ENCODE measurements at regions not wholly inside any gene's neighbourhood (a gene's known extent, or its start where the extent isn't known, plus 50 kb on each side); places are given as distances from the start of the nearest gene placed in this dataset.

- Histone ChIP-seq H3K27me3 (ENCODE audit: insufficient read depth, low read length) (no peaks in the 10 kb centered on the region), H3K79me2 (ENCODE audit: control insufficient read depth, insufficient read depth, low read length, unreplicated experiment) (no peaks in the 10 kb centered on the region), H2AFZ (ENCODE audit: low read length, unreplicated experiment) (no peak overlapping the region), H3K27ac (ENCODE audit: low read depth, low read length) (no peak overlapping the region), H3K4me1 (ENCODE audit: control insufficient read depth, insufficient read depth, low read length, unreplicated experiment) (peaks cover 21% of the 10 kb centered on the region), H3K36me3 (ENCODE audit: insufficient read depth, low read length) (no peaks in the 10 kb centered on the region), H3K4me3 (ENCODE audit: low read depth, low read length) (no peak overlapping the region)
Observed at GRCh38 chr16:88316941-88317612, 65.7 kb upstream of the ZNF469 start.

- H3K4me1 ChIP-seq (ENCODE audit: control insufficient read depth, insufficient read depth, low read length, unreplicated experiment), result peaks cover 21% of the 10 kb centered on the region
- H2AFZ ChIP-seq (ENCODE audit: low read length, unreplicated experiment), result peak overlapping the region; percentile 65
- H3K4me3 ChIP-seq (ENCODE audit: low read depth, low read length), result no peak overlapping the region
- H3K27ac ChIP-seq (ENCODE audit: low read depth, low read length), result no peak overlapping the region
- no peaks in the 10 kb centered on the region for H3K36me3 ChIP-seq (ENCODE audit: insufficient read depth, low read length)
- no peaks in the 10 kb centered on the region for H3K79me2 ChIP-seq (ENCODE audit: control insufficient read depth, insufficient read depth, low read length, unreplicated experiment)
- no peaks in the 10 kb centered on the region for H3K27me3 ChIP-seq (ENCODE audit: insufficient read depth, low read length)
Observed at GRCh38 chr16:88317613-88317965, 65.2 kb upstream of the ZNF469 start.

GRCh38 chr16:88318051-88318450 lies 64.7 kb upstream of the ZNF469 start:
- H3K79me2 ChIP-seq (ENCODE audit: control insufficient read depth, insufficient read depth, low read length, unreplicated experiment), result no peaks in the 10 kb centered on the region
- H2AFZ ChIP-seq (ENCODE audit: low read length, unreplicated experiment), result no peak overlapping the region
- H3K27ac ChIP-seq (ENCODE audit: low read depth, low read length), result no peak overlapping the region
- H3K36me3 ChIP-seq (ENCODE audit: insufficient read depth, low read length), result no peaks in the 10 kb centered on the region
- no peaks in the 10 kb centered on the region for H3K27me3 ChIP-seq (ENCODE audit: insufficient read depth, low read length)
- no peak overlapping the region for H3K4me3 ChIP-seq (ENCODE audit: low read depth, low read length)
- H3K4me1 ChIP-seq (ENCODE audit: control insufficient read depth, insufficient read depth, low read length, unreplicated experiment), result peaks cover 21% of the 10 kb centered on the region

GRCh38 chr16:88318521-88318920 lies 64.2 kb upstream of the ZNF469 start:
- no peaks in the 10 kb centered on the region for H3K27me3 ChIP-seq (ENCODE audit: insufficient read depth, low read length)
- H2AFZ ChIP-seq (ENCODE audit: low read length, unreplicated experiment), result no peak overlapping the region
- no peaks in the 10 kb centered on the region for H3K79me2 ChIP-seq (ENCODE audit: control insufficient read depth, insufficient read depth, low read length, unreplicated experiment)
- H3K27ac ChIP-seq (ENCODE audit: low read depth, low read length), result no peak overlapping the region
- H3K4me1 ChIP-seq (ENCODE audit: control insufficient read depth, insufficient read depth, low read length, unreplicated experiment), result peaks cover 21% of the 10 kb centered on the region
- no peak overlapping the region for H3K4me3 ChIP-seq (ENCODE audit: low read depth, low read length)
- no peaks in the 10 kb centered on the region for H3K36me3 ChIP-seq (ENCODE audit: insufficient read depth, low read length)

- Histone ChIP-seq H3K27ac (ENCODE audit: low read depth, low read length) (no peak overlapping the region), H3K4me3 (ENCODE audit: low read depth, low read length) (no peak overlapping the region), H3K4me1 (ENCODE audit: control insufficient read depth, insufficient read depth, low read length, unreplicated experiment) (peaks cover 21% of the 10 kb centered on the region), H3K27me3 (ENCODE audit: insufficient read depth, low read length) (no peaks in the 10 kb centered on the region), H3K79me2 (ENCODE audit: control insufficient read depth, insufficient read depth, low read length, unreplicated experiment) (no peaks in the 10 kb centered on the region), H2AFZ (ENCODE audit: low read length, unreplicated experiment) (no peak overlapping the region), H3K36me3 (ENCODE audit: insufficient read depth, low read length) (no peaks in the 10 kb centered on the region)
Observed at GRCh38 chr16:88319116-88319965, 63.4 kb upstream of the ZNF469 start.

- no peak overlapping the region for H3K4me3 ChIP-seq (ENCODE audit: low read depth, low read length)
- H3K36me3 ChIP-seq (ENCODE audit: insufficient read depth, low read length), result no peaks in the 10 kb centered on the region
- H3K27ac ChIP-seq (ENCODE audit: low read depth, low read length), result no peak overlapping the region
- no peaks in the 10 kb centered on the region for H3K79me2 ChIP-seq (ENCODE audit: control insufficient read depth, insufficient read depth, low read length, unreplicated experiment)
- peaks cover 11% of the 10 kb centered on the region for H3K4me1 ChIP-seq (ENCODE audit: control insufficient read depth, insufficient read depth, low read length, unreplicated experiment)
- no peak overlapping the region for H2AFZ ChIP-seq (ENCODE audit: low read length, unreplicated experiment)
- no peaks in the 10 kb centered on the region for H3K27me3 ChIP-seq (ENCODE audit: insufficient read depth, low read length)
Observed at GRCh38 chr16:88320947-88321634, 61.7 kb upstream of the ZNF469 start.

GRCh38 chr16:88321635-88322499 lies 60.9 kb upstream of the ZNF469 start:
- Histone ChIP-seq H3K27ac (ENCODE audit: low read depth, low read length) (no peak overlapping the region), H3K79me2 (ENCODE audit: control insufficient read depth, insufficient read depth, low read length, unreplicated experiment) (no peaks in the 10 kb centered on the region), H3K27me3 (ENCODE audit: insufficient read depth, low read length) (no peaks in the 10 kb centered on the region), H3K4me1 (ENCODE audit: control insufficient read depth, insufficient read depth, low read length, unreplicated experiment) (peaks cover 9% of the 10 kb centered on the region), H3K36me3 (ENCODE audit: insufficient read depth, low read length) (no peaks in the 10 kb centered on the region), H3K4me3 (ENCODE audit: low read depth, low read length) (no peak overlapping the region), H2AFZ (ENCODE audit: low read length, unreplicated experiment) (no peak overlapping the region)

- no peak overlapping the region for H2AFZ ChIP-seq (ENCODE audit: low read length, unreplicated experiment)
Observed at GRCh38 chr16:88322500-88322970, 60.2 kb upstream of the ZNF469 start.

GRCh38 chr16:88323041-88323440 lies 59.7 kb upstream of the ZNF469 start:
- no peaks in the 10 kb centered on the region for H3K27me3 ChIP-seq (ENCODE audit: insufficient read depth, low read length)
- no peak overlapping the region for H2AFZ ChIP-seq (ENCODE audit: low read length, unreplicated experiment)
- H3K27ac ChIP-seq (ENCODE audit: low read depth, low read length), result no peak overlapping the region
- H3K4me3 ChIP-seq (ENCODE audit: low read depth, low read length), result no peak overlapping the region
- H3K36me3 ChIP-seq (ENCODE audit: insufficient read depth, low read length), result no peaks in the 10 kb centered on the region
- H3K4me1 ChIP-seq (ENCODE audit: control insufficient read depth, insufficient read depth, low read length, unreplicated experiment), result no peaks in the 10 kb centered on the region
- H3K79me2 ChIP-seq (ENCODE audit: control insufficient read depth, insufficient read depth, low read length, unreplicated experiment), result no peaks in the 10 kb centered on the region

More at GRCh38 chr16:88322500-88322970, 60.2 kb upstream of the ZNF469 start:
- Histone ChIP-seq H3K79me2 (ENCODE audit: control insufficient read depth, insufficient read depth, low read length, unreplicated experiment) (no peaks in the 10 kb centered on the region), H3K27ac (ENCODE audit: low read depth, low read length) (no peak overlapping the region), H3K36me3 (ENCODE audit: insufficient read depth, low read length) (no peaks in the 10 kb centered on the region), H3K4me1 (ENCODE audit: control insufficient read depth, insufficient read depth, low read length, unreplicated experiment) (peaks cover 5% of the 10 kb centered on the region), H3K4me3 (ENCODE audit: low read depth, low read length) (no peak overlapping the region), H3K27me3 (ENCODE audit: insufficient read depth, low read length) (no peaks in the 10 kb centered on the region)
